SK-N-SH (cell line): ENCODE measurements at regions not wholly inside any gene's neighbourhood (a gene's known extent, or its start where the extent isn't known, plus 50 kb on each side); places are given as distances from the start of the nearest gene placed in this dataset.

Experiments
- CTCF ChIA-PET: fragments of 300-600, 350-600 bp; formaldehyde crosslinking; extraction: SDS; loops from one replicate; lab custom pipeline; 2021; lab: Yijun Ruan, JAX
- POLR2A ChIA-PET: fragments of 350-600 bp; sonication (Branson Sonifier 250); formaldehyde crosslinking; extraction: SDS; loops from one replicate; lab custom pipeline; 2020; ENCODE audit warnings: antibody characterized with exemption, inconsistent platforms; lab: Yijun Ruan, JAX
- DNase-seq: peaks from one replicate; pipeline ENCODE4 v3.0.0; 2012
- H2AFZ ChIP-seq: fragments of 200-600 bp; sonication (generic); 2 replicates; pipeline ENCODE4 v1.8.1; 2016; ENCODE audit warnings: antibody characterized with exemption, mild to moderate bottlenecking, low read depth
- H3F3A ChIP-seq: fragments of 200-600 bp; sonication (generic); replicated peaks from 2 replicates; pipeline ENCODE3; 2016; ENCODE audit warnings: antibody characterized with exemption, mild to moderate bottlenecking; ENCODE audit not compliant: insufficient read depth
- H3K27ac ChIP-seq, 2 experiments: fragments of 200-500 bp in 1 of 2; fragments of 200-600 bp in 1 of 2; sonication (Bioruptor generic) in 1 of 2; sonication (generic), shearing (Covaris generic) in 1 of 2; 2 replicates each; pipeline versions ENCODE4 v1.5.1 to v1.6.1; 2014 to 2016; ENCODE audit warnings: low read depth in 2 of 2, inconsistent platforms in 1 of 2, low read length in 1 of 2, mild to moderate bottlenecking in 1 of 2, mixed read lengths in 1 of 2
- H3K27me3 ChIP-seq: fragments of 200-600 bp; sonication (generic), shearing (Covaris generic); 2 replicates; pipeline ENCODE4 v1.6.1; 2016; ENCODE audit warnings: mixed run types; ENCODE audit not compliant: insufficient read depth
- H3K36me3 ChIP-seq, 2 experiments: fragments of 200-500 bp in 1 of 2; fragments of 200-600 bp in 1 of 2; sonication (Bioruptor generic) in 1 of 2; sonication (generic) in 1 of 2; replicated peaks in 1 of 2; 2 replicates each; pipeline versions ENCODE3 to v1.5.1; 2014 to 2016; ENCODE audit warnings: low read length in 1 of 2, mild to moderate bottlenecking in 1 of 2; ENCODE audit not compliant: insufficient read depth in 2 of 2, control insufficient read depth in 1 of 2
- H3K4me1 ChIP-seq, 2 experiments: fragments of 200-500 bp in 1 of 2; fragments of 200-600 bp in 1 of 2; sonication (Bioruptor generic) in 1 of 2; sonication (generic), shearing (Covaris generic) in 1 of 2; 2 replicates each; pipeline versions ENCODE4 v1.5.1 to v1.6.1; 2014 to 2016; ENCODE audit warnings: low read depth in 1 of 2, low read length in 1 of 2, mixed run types in 1 of 2; ENCODE audit not compliant: insufficient read depth in 2 of 2, control insufficient read depth in 1 of 2
- H3K4me2 ChIP-seq: fragments of 200-600 bp; sonication (generic), shearing (Covaris generic); 2 replicates; pipeline ENCODE4 v1.6.1; 2017; ENCODE audit warnings: mixed run types
- H3K4me3 ChIP-seq, 2 experiments: fragments of 200-500 bp in 1 of 2; fragments of 200-600 bp in 1 of 2; sonication (Bioruptor generic) in 1 of 2; sonication (generic), shearing (Covaris generic) in 1 of 2; 2 replicates each; pipeline versions ENCODE4 v1.5.1 to v1.8.1; 2014 to 2016; ENCODE audit warnings: low read depth in 2 of 2, inconsistent platforms in 1 of 2, low read length in 1 of 2, mild to moderate bottlenecking in 1 of 2, mixed read lengths in 1 of 2, moderate library complexity in 1 of 2
- H3K79me2 ChIP-seq: fragments of 200-600 bp; sonication (generic); 2 replicates; pipeline ENCODE4 v1.8.1; 2017; ENCODE audit warnings: mild to moderate bottlenecking; ENCODE audit not compliant: insufficient read depth
- H3K9ac ChIP-seq: fragments of 200-600 bp; sonication (generic); 2 replicates; pipeline ENCODE4 v1.6.1; 2017; ENCODE audit warnings: mixed run types
- H3K9me2 ChIP-seq: fragments of 200-600 bp; sonication (generic); 2 replicates; pipeline ENCODE4 v1.6.1; 2017; ENCODE audit warnings: mixed run types
- H3K9me3 ChIP-seq: fragments of 200-600 bp; sonication (generic); 2 replicates; pipeline ENCODE4 v1.6.1; 2017; ENCODE audit warnings: mixed run types, mild to moderate bottlenecking, moderate library complexity
- H4K20me1 ChIP-seq: fragments of 200-600 bp; sonication (generic); 2 replicates; pipeline ENCODE4 v1.6.1; 2017; ENCODE audit warnings: mild to moderate bottlenecking, mixed run types; ENCODE audit not compliant: insufficient read depth
- CHD2 ChIP-seq: fragments of 150-350 bp; IDR thresholded peaks from 2 replicates; pipeline ENCODE4 v1.6.1; 2018; ENCODE audit warnings: low read length; ENCODE audit not compliant: partially characterized antibody
- FOSL2 ChIP-seq: IDR thresholded peaks from 2 replicates; pipeline ENCODE4 v1.4.0; 2012; ENCODE audit warnings: low read depth, mild to moderate bottlenecking, moderate library complexity, borderline replicate concordance
- FOXM1 ChIP-seq: IDR thresholded peaks from 2 replicates; pipeline ENCODE4 v1.4.0; 2012; ENCODE audit warnings: low read depth, mild to moderate bottlenecking
- GABPA ChIP-seq: IDR thresholded peaks from 2 replicates; pipeline ENCODE4 v1.4.0; 2012; ENCODE audit warnings: low read depth, mild to moderate bottlenecking
- JUND ChIP-seq: IDR thresholded peaks from 2 replicates; pipeline ENCODE4 v1.4.0; 2012
- MEF2A ChIP-seq: IDR thresholded peaks from 2 replicates; pipeline ENCODE4 v1.4.0; 2012; ENCODE audit warnings: low read depth, borderline replicate concordance
- NFIC ChIP-seq: IDR thresholded peaks from 2 replicates; pipeline ENCODE4 v1.4.0; 2012; ENCODE audit warnings: borderline replicate concordance
- POLR2AphosphoS5 ChIP-seq: IDR thresholded peaks from 2 replicates; pipeline ENCODE4 v1.6.1; 2012; ENCODE audit warnings: low read depth, low read length
- RAD21 ChIP-seq: IDR thresholded peaks from 2 replicates; pipeline ENCODE4 v1.6.1; 2012; ENCODE audit warnings: mild to moderate bottlenecking, low read length
- TAF1 ChIP-seq: IDR thresholded peaks from 2 replicates; pipeline ENCODE4 v1.6.1; 2012; ENCODE audit warnings: low read depth, mild to moderate bottlenecking, low read length, moderate library complexity, borderline replicate concordance
- TEAD4 ChIP-seq: IDR thresholded peaks from 2 replicates; pipeline ENCODE4 v1.4.0; 2012; ENCODE audit warnings: mild to moderate bottlenecking, borderline replicate concordance; ENCODE audit not compliant: insufficient read depth
- USF1 ChIP-seq: IDR thresholded peaks from 2 replicates; pipeline ENCODE4 v1.4.0; 2012; ENCODE audit warnings: low read depth, borderline replicate concordance
- WGBS: methylation state at CpG from one replicate; pipeline ENCODE4 v1.1.6; 2017; ENCODE audit warnings: low lambda C conversion rate; 5-methylcytosine and 5-hydroxymethylcytosine counted together

DNA sequence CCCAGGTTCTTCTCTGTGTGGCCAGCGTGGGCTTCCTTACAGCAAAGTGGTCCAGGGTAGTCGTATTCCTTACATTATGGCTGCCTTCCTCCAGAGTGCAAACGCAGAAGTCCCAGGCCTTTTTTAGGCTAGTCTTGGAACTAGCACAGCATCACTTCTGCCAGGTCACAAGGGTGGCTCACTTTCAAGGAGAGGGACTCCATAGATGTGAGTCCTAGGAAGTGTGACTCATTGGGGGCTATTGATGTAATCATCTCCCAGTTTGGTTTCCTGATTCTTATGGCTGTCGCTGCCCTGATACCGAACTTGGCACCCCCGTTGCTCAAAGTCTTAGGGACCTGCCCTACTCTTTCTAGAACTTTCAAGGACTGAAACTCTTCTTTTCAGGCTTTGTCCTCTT is 140.0 kb downstream of the DCK start:
- peaks cover 21% of the 10 kb centered on the region for H3F3A ChIP-seq
- peak overlapping the region; percentile 48; the same call in 1 of the 2 replicates for H2AFZ ChIP-seq
- H4K20me1 ChIP-seq, result no peaks in the 10 kb centered on the region
- no peak overlapping the region for H3K9ac ChIP-seq
- TF ChIP-seq TEAD4, result no peak
- TF ChIP-seq, all 33 proteins: peak for 0
- Histone ChIP-seq H3K79me2 (no peaks in the 10 kb centered on the region), H3K27me3 (no peaks in the 10 kb centered on the region; the same call in 1 of the 2 replicates), H3K4me2 (no peak overlapping the region), H3K9me3 (no peaks in the 10 kb centered on the region), H3K9me2 (no peaks in the 10 kb centered on the region), H3K27ac (no peak overlapping the region), H3K4me3 (no peak overlapping the region), H3K36me3 (no peaks in the 10 kb centered on the region), H3K4me1 (no peaks in the 10 kb centered on the region)
- CTCF ChIA-PET, result no interaction called here
- no peak for DNase-seq
- POLR2A ChIA-PET, result no interaction called here
- WGBS, result 19% methylated on average over 6 of the region's 6 CpGs

DNA sequence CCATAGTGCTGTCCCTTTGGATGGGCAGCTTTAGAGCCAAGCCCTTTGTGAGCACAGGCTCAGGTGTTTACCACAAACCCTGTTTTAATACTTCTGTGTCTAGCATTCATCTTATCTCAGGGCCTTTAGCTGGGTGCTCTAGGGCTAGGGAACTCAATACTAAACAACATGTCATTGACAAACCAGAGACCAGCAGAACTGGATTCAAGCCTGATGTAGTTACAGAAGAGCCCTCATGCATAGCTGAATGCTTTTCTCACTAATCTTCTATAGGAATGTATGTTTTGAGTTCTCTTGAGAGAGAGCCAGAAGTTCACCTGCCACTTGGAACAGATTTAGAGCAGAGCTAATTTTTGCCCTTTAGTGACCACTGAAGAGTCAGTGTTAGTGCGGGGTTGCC is 142.6 kb downstream of the DCK start:
- Histone ChIP-seq H2AFZ (no peak overlapping the region), H3K27me3 (peaks cover 6% of the 10 kb centered on the region; the same call in 1 of the 2 replicates), H3F3A (peaks cover 12% of the 10 kb centered on the region), H3K79me2 (no peaks in the 10 kb centered on the region), H4K20me1 (no peaks in the 10 kb centered on the region), H3K4me2 (no peak overlapping the region), H3K9ac (no peak overlapping the region), H3K9me2 (no peaks in the 10 kb centered on the region)
- POLR2A ChIA-PET, result no interaction called here
- TF ChIP-seq NFIC (no peak), POLR2AphosphoS5 (no peak), TAF1 (no peak), MEF2A (no peak), JUND (no peak), FOSL2 (no peak), RAD21 (no peak), FOXM1 (no peak), CHD2 (no peak), GABPA (no peak)
- TF ChIP-seq, all 33 proteins: peak for 0
- CTCF ChIA-PET, result no interaction called here
- Histone ChIP-seq H3K9me3 (no peaks in the 10 kb centered on the region), H3K4me1 (no peaks in the 10 kb centered on the region), H3K4me3 (no peak overlapping the region), H3K36me3 (no peaks in the 10 kb centered on the region), H3K27ac (no peak overlapping the region)
- WGBS, result 0% methylated on average over 1 of the region's 1 CpG
- DNase-seq, result no peak

DNA sequence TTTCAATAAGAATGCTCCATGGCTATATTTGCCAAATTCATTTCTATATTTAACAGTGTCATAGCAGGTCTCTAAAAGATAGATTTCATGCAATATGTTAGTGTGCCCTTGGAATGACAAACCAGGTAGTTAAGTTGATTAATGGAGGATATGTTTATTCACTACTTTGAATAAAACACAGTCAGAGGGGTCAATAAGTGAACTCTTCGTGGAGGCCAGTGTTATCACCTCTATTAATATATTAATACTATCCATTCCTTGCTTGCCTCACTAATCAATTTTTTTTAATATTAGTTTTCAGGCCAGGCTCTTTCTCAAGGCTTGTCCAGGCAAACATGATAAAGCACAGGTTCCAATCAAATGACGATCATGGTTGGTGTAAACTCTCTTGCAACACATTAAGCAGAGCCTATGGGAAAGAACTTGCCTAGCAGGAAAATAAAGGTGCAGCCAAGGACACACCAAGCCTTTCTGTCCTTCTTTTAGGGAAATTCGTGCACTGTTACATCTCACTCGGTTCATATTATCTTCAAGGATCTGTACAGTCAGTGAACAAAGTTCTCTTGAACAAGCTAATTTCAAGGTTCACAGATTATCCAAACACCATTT is 144.7 kb downstream of the DCK start:
- no peak overlapping the region for H2AFZ ChIP-seq
- H3K4me2 ChIP-seq, result no peak overlapping the region
- ChIA-PET POLR2A (no interaction called here), CTCF (no interaction called here)
- H3K4me3 ChIP-seq, result no peak overlapping the region
- H3K9me3 ChIP-seq, result no peaks in the 10 kb centered on the region
- H3K27me3 ChIP-seq, result peaks cover 6% of the 10 kb centered on the region; the same call in 1 of the 2 replicates
- TF ChIP-seq USF1, result no peak
- TF ChIP-seq, all 33 proteins: peak for 0
- no peak overlapping the region for H3K27ac ChIP-seq
- H3K9ac ChIP-seq, result no peak overlapping the region
- H3K4me1 ChIP-seq, result no peaks in the 10 kb centered on the region
- no peaks in the 10 kb centered on the region for H3K79me2 ChIP-seq
- no peaks in the 10 kb centered on the region for H4K20me1 ChIP-seq
- WGBS, result 4% methylated on average over 4 of the region's 4 CpGs
- H3F3A ChIP-seq, result no peaks in the 10 kb centered on the region
- H3K9me2 ChIP-seq, result no peaks in the 10 kb centered on the region
- H3K36me3 ChIP-seq, result no peaks in the 10 kb centered on the region
- DNase-seq, result no peak
